G401 (cell line): ENCODE measurements at regions not wholly inside any gene's neighbourhood (a gene's known extent, or its start where the extent isn't known, plus 50 kb on each side); places are given as distances from the start of the nearest gene placed in this dataset.
A peak's percentile ranks its signal among the peaks of the same experiment; 100 is the strongest.
"Not testable (repeated sequence)": the region's sequence is repeated elsewhere in the genome, so short reads cannot be mapped to it uniquely, and the experiment has no call there.

ENCODE experiments used
- DNase-seq: peaks from one replicate; pipeline ENCODE4 v3.0.0-alpha.2; 2015; ENCODE audit warnings: low spot score
- in situ Hi-C: cut with HindIII; loops from 2 replicates; pipeline ENCODE4 v1.10.0; 2016; ENCODE audit warnings: low sequenced_read_pairs, mixed read lengths

- no peak for DNase-seq
- in situ Hi-C loops = no loop called here
These were observed 296.1 kb upstream of the TGFBR2 start for GRCh38 chr3:30309961-30310954.

- in situ Hi-C loops = no loop called here
- no peak for DNase-seq
These were observed 294.6 kb upstream of the TGFBR2 start for GRCh38 chr3:30311781-30312180.

DNA sequence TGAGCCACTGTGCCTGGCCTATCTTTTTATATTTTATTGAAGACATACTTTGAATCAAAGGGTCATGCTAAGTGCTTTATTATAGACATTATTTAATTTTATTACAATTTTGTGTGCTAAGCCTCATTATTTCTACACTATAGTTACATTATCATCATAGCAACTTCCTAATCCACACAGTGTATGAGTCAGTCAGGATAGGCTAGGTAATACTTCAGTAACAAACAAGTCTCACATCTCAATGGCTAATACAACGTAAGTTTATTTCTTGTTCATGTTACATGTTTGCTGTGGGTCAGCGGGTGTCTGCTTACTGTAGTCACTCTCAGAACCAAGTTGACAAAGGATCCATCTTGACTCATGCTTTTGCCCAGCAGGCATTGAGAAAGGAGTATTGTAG is 292.6 kb upstream of the TGFBR2 start:
- DNase-seq = no peak
- in situ Hi-C loops = no loop called here

DNA sequence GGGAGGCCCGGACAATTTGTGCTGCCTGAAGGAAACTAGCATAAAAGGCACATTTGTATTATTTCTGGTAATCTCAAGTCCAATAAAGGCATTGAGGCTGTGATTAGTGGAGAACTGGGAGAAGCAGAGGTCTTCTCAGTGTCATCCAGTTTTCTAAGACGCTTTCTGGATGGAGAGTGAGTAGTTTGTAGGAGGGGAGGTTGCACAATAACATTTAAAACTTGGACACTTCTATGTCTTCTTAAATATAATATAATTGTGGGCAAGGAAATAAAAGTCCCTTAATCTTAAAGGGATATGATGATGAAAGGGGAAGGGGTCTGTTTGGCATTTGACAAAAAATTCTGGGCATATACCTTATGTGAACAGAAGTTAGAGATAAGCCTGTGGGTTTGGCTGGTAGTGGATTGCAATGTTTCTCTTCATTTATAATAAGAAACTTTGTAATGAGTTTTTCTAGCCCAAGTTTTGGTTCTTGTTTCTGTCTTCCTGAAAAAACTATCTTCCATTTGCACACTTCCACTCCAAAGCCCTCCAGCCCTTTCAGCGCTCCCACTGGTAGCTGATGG is 291.6 kb upstream of the TGFBR2 start:
- in situ Hi-C loops = no loop called here
- no peak for DNase-seq

GRCh38 chr3:30315447-30315846 is 291.0 kb upstream of the TGFBR2 start:
- in situ Hi-C loops = no loop called here
- no peak for DNase-seq

- in situ Hi-C loops = no loop called here
These were observed 288.8 kb upstream of the TGFBR2 start for GRCh38 chr3:30317561-30317960.

DNA sequence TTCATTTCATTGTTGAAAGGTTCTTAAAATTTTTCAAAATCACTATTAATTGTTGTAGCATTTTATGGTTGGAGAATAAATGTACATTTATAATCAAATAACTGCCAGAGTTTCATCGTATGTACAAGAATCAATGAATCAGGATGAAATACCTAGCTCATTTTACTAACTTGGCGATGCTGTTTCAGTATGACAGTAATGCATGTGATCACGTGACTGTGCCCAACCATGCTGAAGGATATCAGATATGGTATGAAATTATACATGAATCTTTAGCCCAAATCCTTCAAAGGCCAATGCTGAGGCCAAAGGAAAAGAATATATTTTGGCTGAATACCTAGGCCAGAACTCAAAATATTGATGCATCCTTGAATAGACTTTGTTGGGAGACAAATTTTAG is 288.3 kb upstream of the TGFBR2 start:
- in situ Hi-C loops = no loop called here
- DNase-seq = no peak

More at GRCh38 chr3:30317561-30317960, 288.8 kb upstream of the TGFBR2 start:
- DNase-seq = no peak

- peak; percentile 13 for DNase-seq
- in situ Hi-C loops = no loop called here
These were observed 286.7 kb upstream of the TGFBR2 start for GRCh38 chr3:30319713-30320112.

DNA sequence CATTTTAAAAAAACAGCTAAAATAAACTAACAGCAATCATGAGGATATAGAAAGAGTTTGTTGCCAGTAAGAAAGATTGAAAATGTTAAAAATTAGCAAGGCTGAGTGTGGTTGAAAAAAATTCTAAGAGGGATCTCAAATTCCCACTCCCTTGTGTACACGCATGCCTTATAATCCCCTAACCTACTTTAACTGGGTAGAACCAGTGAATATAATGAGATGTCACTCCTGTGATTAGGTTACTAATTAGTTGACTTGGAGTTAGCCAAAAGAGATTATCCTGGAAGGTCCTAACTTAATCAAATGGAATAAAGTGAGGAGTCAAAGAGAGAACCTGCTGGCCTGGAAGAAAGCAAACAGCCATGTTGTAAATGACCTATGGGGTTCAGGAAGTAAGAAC is 286.0 kb upstream of the TGFBR2 start:
- in situ Hi-C loops = no loop called here
- DNase-seq = no peak

- in situ Hi-C loops = no loop called here
- DNase-seq = no peak
These were observed 285.3 kb upstream of the TGFBR2 start for GRCh38 chr3:30321065-30321464.

- in situ Hi-C loops, DNase-seq: not testable (repeated sequence)
These were observed 282.8 kb upstream of the TGFBR2 start for GRCh38 chr3:30323649-30324048.

GRCh38 chr3:30324587-30324986 is 281.8 kb upstream of the TGFBR2 start:
- no peak for DNase-seq
- in situ Hi-C loops = no loop called here

DNA sequence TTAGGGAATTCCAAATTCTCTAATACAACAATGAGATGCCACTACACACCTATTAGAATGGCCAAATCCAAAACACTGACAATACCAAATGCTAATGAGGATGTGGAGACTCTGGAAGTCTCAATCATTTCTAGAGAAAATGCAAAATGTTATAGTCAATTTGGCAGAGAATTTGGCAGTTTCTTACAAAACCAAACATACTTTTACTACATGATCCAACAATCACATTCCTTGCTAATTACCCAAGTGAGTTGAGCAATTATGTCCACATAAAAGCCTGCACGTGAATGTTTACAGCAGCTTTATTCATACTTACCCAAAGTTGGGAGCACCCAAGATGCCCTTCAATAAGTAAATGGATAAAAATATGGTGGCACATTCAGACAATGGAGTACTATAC is 278.4 kb upstream of the TGFBR2 start:
- in situ Hi-C loops, DNase-seq: not testable (repeated sequence)

DNA sequence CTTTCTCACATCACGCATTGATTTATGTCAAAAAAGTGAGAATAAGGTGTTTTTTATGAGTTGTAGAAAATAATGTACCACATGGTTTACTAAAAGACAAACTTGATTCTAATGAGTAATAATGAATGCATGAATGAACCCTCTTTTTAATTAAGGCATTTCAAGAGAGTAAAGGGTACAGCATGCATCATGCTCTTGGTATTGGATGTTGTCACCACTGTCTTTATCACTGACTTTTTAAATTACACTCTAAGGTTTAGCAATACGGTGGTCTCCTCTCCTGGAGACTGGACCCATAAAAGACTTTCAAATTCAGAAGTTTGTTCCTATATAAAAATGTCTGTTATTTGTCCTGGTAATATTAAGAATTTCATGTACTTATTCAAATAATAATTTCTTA is 277.5 kb upstream of the TGFBR2 start:
- in situ Hi-C loops = not testable (repeated sequence)

GRCh38 chr3:30331519-30331918 is 274.9 kb upstream of the TGFBR2 start:
- in situ Hi-C loops = no loop called here
- no peak for DNase-seq

More for the DNA sequence above, 277.5 kb upstream of the TGFBR2 start:
- DNase-seq = not testable (repeated sequence)

DNA sequence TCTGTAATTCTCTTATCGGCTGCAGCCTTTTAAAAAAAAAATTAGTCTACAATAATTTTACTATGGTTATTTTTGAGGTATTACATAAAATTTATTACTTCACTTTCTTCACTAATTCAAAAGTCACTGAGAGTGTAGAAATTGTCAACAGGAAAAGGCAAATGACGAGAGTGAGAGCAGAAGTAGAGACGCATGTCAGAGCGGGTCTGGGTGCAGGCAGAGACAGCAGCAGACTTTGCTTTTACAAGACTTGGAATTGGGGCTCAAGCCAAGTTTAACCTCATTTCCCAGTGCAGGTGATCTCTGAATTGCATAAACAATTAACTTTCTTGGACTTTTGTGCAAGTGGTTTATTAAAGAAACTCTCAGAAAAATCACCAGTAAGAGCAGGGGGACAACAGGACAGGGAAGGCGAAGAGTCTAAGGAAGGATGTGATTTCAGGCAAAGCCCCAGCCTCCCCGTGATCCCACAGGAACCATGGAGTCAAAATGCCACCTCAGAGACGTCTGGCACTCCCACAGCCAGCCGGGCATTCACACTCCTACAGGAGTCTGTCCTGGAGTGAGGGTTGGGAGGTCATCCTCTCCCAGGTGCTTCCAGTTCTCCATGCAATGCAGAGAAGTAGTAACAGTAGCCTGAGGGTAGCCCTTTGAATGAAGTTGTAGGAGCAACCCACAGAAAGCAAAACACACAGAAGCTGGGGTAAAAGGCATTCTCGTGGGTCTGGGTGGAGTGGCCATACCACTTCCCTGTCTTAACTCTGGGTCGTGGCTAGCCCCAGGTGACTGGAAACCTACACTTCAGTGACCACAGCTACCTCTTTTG is 274.0 kb upstream of the TGFBR2 start:
- no peak for DNase-seq
- in situ Hi-C loops = no loop called here

DNA sequence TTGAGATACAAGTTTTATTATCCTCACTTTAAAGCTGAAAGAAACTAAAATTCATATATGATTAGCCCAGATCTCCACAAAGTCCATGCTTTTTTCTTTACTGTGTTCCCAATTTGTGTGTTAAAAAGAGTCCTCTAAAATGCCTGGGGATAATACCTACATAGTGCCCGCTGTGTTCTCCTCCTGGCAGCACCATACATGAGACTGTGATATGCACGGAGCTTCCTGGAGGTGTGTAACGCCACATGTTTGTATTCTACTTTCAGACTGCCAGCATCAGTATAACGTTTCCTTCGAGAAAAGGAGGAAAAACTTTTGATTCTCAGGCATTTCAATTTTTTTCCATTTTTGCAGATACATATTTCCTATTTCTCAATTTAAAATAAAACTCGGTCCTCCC is 273.3 kb upstream of the TGFBR2 start:
- no peak for DNase-seq
- in situ Hi-C loops = no loop called here

- DNase-seq = no peak
- in situ Hi-C loops = no loop called here
These were observed 272.5 kb upstream of the TGFBR2 start for GRCh38 chr3:30333903-30334302.

DNA sequence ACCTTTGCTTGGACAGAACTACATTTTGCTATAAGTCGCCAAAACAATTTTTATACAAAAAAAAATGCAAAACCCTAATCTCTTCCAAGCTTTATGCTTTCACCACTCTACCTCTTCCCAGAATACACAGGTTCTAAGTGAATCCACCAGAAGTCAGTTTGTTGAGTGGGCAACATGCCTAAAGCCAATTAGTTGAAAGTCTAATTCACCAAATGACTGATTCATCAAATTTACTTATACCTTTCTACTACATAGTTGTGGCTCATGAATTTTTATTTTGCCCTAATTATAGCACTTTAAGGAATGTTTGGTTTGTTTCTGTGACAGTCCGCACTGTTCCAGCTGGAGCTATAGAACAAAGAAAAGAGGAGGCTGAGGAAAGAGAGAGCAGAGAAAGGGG is 265.9 kb upstream of the TGFBR2 start:
- no peak for DNase-seq
- in situ Hi-C loops = no loop called here

DNA sequence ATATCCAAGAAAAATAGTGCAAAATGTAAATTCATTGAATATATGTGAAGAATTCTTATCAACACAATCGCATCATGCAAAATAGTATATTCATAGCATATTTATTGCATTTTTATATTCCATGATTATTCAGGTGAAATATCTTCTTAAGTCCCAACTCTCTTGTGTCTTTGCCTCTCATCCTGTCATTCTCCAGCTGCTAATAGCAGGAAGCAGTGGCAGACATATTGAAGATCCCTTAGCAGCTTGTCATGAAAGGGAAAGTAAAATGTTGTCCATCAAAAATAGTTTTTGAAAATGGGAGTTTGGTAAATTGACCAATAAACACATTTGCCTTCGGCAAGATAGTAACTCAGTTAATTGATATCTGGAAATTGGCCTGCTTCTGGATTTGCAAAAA is 265.3 kb upstream of the TGFBR2 start:
- in situ Hi-C loops = no loop called here
- no peak for DNase-seq
